Cardiac muscle cell (in vitro differentiated cells and primary cell): ENCODE measurements at regions not wholly inside any gene's neighbourhood (a gene's known extent, or its start where the extent isn't known, plus 50 kb on each side); places are given as distances from the start of the nearest gene placed in this dataset.
A peak's percentile ranks its signal among the peaks of the same experiment; 100 is the strongest.

Experiments used
- DNase-seq, 2 donors: peaks; one replicate each; pipeline versions ENCODE4 v3.0.0 to v3.0.0-alpha.2; 2010 to 2017; ENCODE audit warnings: low read depth in 1 of 2, low spot score in 1 of 2
- H3K27ac ChIP-seq: fragments of 200-600 bp; sonication (generic); 2 replicates; pipeline ENCODE4 v1.5.1; 2016
- H3K27me3 ChIP-seq: fragments of 200-600 bp; sonication (generic); 2 replicates; pipeline ENCODE4 v1.6.0; 2016; ENCODE audit warnings: control low read depth
- H3K36me3 ChIP-seq: fragments of 200-600 bp; sonication (generic); 2 replicates; pipeline ENCODE4 v1.5.1; 2016; ENCODE audit warnings: control low read depth
- H3K4me1 ChIP-seq: fragments of 200-600 bp; sonication (generic); 2 replicates; pipeline ENCODE4 v1.8.1; 2017; ENCODE audit warnings: low read depth, mild to moderate bottlenecking, mixed run types
- H3K4me3 ChIP-seq: fragments of 200-600 bp; sonication (generic); 2 replicates; pipeline ENCODE4 v1.5.1; 2016; ENCODE audit warnings: mild to moderate bottlenecking
- H3K9me3 ChIP-seq: fragments of 200-600 bp; sonication (generic); 2 replicates; pipeline ENCODE4 v1.5.1; 2017; ENCODE audit warnings: low read depth, mild to moderate bottlenecking, control low read depth
- CTCF ChIP-seq: IDR thresholded peaks from 2 replicates; pipeline ENCODE4 v1.5.1; 2012; ENCODE audit warnings: low read depth, mild to moderate bottlenecking, low read length

- Histone ChIP-seq H3K4me1 (no peaks in the 10 kb centered on the region), H3K9me3 (no peaks in the 10 kb centered on the region), H3K27me3 (no peaks in the 10 kb centered on the region), H3K36me3 (no peaks in the 10 kb centered on the region), H3K27ac (no peak overlapping the region), H3K4me3 (no peak overlapping the region)
- no peak for DNase-seq
- no peak for TF ChIP-seq CTCF
Observed at GRCh38 chr15:88980498-88980897, 67.3 kb upstream of the MFGE8 start.

- Histone ChIP-seq H3K4me3 (no peak overlapping the region), H3K27me3 (no peaks in the 10 kb centered on the region), H3K27ac (no peak overlapping the region), H3K9me3 (no peaks in the 10 kb centered on the region), H3K36me3 (no peaks in the 10 kb centered on the region), H3K4me1 (no peaks in the 10 kb centered on the region)
- no peak for DNase-seq
- no peak for TF ChIP-seq CTCF
Observed at GRCh38 chr15:88981244-88982215, 68.4 kb upstream of the MFGE8 start.

GRCh38 chr15:88982304-88982945 lies 69.2 kb upstream of the MFGE8 start:
- TF ChIP-seq CTCF, result no peak
- Histone ChIP-seq H3K9me3 (no peaks in the 10 kb centered on the region), H3K27ac (no peak overlapping the region)

GRCh38 chr15:88982946-88983342 lies 69.8 kb upstream of the MFGE8 start:
- no peaks in the 10 kb centered on the region for H3K36me3 ChIP-seq
- no peak overlapping the region for H3K27ac ChIP-seq
- no peak for TF ChIP-seq CTCF
- DNase-seq, result no peak
- H3K9me3 ChIP-seq, result no peaks in the 10 kb centered on the region
- no peaks in the 10 kb centered on the region for H3K27me3 ChIP-seq
- peaks cover 3% of the 10 kb centered on the region for H3K4me1 ChIP-seq
- H3K4me3 ChIP-seq, result no peak overlapping the region

More at GRCh38 chr15:88982304-88982945, 69.2 kb upstream of the MFGE8 start:
- H3K4me1 ChIP-seq, result no peaks in the 10 kb centered on the region
- no peaks in the 10 kb centered on the region for H3K36me3 ChIP-seq
- no peak overlapping the region for H3K4me3 ChIP-seq
- H3K27me3 ChIP-seq, result no peaks in the 10 kb centered on the region
- DNase-seq, result peak in 1 of 2 donors; percentile 96

GRCh38 chr15:88983861-88984429 lies 70.8 kb upstream of the MFGE8 start:
- Histone ChIP-seq H3K9me3 (no peaks in the 10 kb centered on the region), H3K4me1 (peaks cover 10% of the 10 kb centered on the region), H3K36me3 (no peaks in the 10 kb centered on the region), H3K27ac (no peak overlapping the region), H3K4me3 (no peak overlapping the region), H3K27me3 (no peaks in the 10 kb centered on the region)
- DNase-seq, result no peak
- TF ChIP-seq CTCF, result no peak
